ENCODE measurements at regions not wholly inside any gene's neighbourhood (a gene's known extent, or its start where the extent isn't known, plus 50 kb on each side); places are given as distances from the start of the nearest gene placed in this dataset.

- no peak for TF ChIP-seq POLR2AphosphoS5 (IDR thresholded peaks at IDR 0.05)
- TF ChIP-seq, protein P1, sequence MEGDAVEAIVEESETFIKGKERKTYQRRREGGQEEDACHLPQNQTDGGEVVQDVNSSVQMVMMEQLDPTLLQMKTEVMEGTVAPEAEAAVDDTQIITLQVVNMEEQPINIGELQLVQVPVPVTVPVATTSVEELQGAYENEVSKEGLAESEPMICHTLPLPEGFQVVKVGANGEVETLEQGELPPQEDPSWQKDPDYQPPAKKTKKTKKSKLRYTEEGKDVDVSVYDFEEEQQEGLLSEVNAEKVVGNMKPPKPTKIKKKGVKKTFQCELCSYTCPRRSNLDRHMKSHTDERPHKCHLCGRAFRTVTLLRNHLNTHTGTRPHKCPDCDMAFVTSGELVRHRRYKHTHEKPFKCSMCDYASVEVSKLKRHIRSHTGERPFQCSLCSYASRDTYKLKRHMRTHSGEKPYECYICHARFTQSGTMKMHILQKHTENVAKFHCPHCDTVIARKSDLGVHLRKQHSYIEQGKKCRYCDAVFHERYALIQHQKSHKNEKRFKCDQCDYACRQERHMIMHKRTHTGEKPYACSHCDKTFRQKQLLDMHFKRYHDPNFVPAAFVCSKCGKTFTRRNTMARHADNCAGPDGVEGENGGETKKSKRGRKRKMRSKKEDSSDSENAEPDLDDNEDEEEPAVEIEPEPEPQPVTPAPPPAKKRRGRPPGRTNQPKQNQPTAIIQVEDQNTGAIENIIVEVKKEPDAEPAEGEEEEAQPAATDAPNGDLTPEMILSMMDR (IDR thresholded peaks at IDR 0.05): no peak
- no peak for TF ChIP-seq POLR2A (IDR thresholded peaks at IDR 0.05)
- TF ChIP-seq EP300 (IDR thresholded peaks at IDR 0.05): no peak
These were observed 560.3 kb upstream of the TLE4 start for GRCh38 chr9:79011461-79011860.

All from stomach (tissue), 4 donors.